NCI-H82 treated with DMSO at 0.1 percent for 48 hours (cell line): ENCODE measurements at regions not wholly inside any gene's neighbourhood (a gene's known extent, or its start where the extent isn't known, plus 50 kb on each side); places are given as distances from the start of the nearest gene placed in this dataset.
"Not testable (repeated sequence)": the region's sequence is repeated elsewhere in the genome, so short reads cannot be mapped to it uniquely, and the experiment has no call there.

Source experiments
- DNase-seq: peaks from one replicate; lab custom pipeline; 2025; ENCODE audit not compliant: unreplicated experiment; lab: John Stamatoyannopoulos, UW

- no peak for DNase-seq
Observed at GRCh38 chr9:135400496-135400895, 79.1 kb upstream of the PPP1R26 start.

GRCh38 chr9:135401218-135401617, 78.4 kb upstream of the PPP1R26 start:
- no peak for DNase-seq

- no peak for DNase-seq
Observed at GRCh38 chr9:135402048-135402738, 77.4 kb upstream of the PPP1R26 start.

- DNase-seq, result no peak
Observed at GRCh38 chr9:135402739-135403695, 76.6 kb upstream of the PPP1R26 start.

- DNase-seq, result no peak
Observed at GRCh38 chr9:135403733-135404450, 75.7 kb upstream of the PPP1R26 start.

- DNase-seq, result no peak
Observed at GRCh38 chr9:135404451-135405144, 75.0 kb upstream of the PPP1R26 start.

GRCh38 chr9:135405145-135405464, 74.5 kb upstream of the PPP1R26 start:
- DNase-seq, result not testable (repeated sequence)

GRCh38 chr9:135408476-135409254, 70.9 kb upstream of the PPP1R26 start:
- DNase-seq, result no peak

GRCh38 chr9:135409286-135410200, 70.0 kb upstream of the PPP1R26 start:
- DNase-seq, result no peak

- DNase-seq, result no peak
Observed at GRCh38 chr9:135410421-135410820, 69.2 kb upstream of the PPP1R26 start.

- no peak for DNase-seq
Observed at GRCh38 chr9:135410831-135411473, 68.6 kb upstream of the PPP1R26 start.

- DNase-seq, result not testable (repeated sequence)
Observed at GRCh38 chr9:135411605-135412004, 68.0 kb upstream of the PPP1R26 start.

- peak; percentile 10 for DNase-seq
Observed at GRCh38 chr9:135412315-135413085, 67.1 kb upstream of the PPP1R26 start.

- DNase-seq, result no peak
Observed at GRCh38 chr9:135413086-135413375, 66.6 kb upstream of the PPP1R26 start.

- DNase-seq, result no peak
Observed at GRCh38 chr9:135413461-135413860, 66.1 kb upstream of the PPP1R26 start.

- DNase-seq, result no peak
Observed at GRCh38 chr9:135414293-135414692, 65.3 kb upstream of the PPP1R26 start.

GRCh38 chr9:135415586-135415985, 64.0 kb upstream of the PPP1R26 start:
- no peak for DNase-seq

- DNase-seq, result no peak
Observed at GRCh38 chr9:135416664-135417290, 62.8 kb upstream of the PPP1R26 start.
